ENCODE measurements at regions not wholly inside any gene's neighbourhood (a gene's known extent, or its start where the extent isn't known, plus 50 kb on each side); places are given as distances from the start of the nearest gene placed in this dataset.

DNA sequence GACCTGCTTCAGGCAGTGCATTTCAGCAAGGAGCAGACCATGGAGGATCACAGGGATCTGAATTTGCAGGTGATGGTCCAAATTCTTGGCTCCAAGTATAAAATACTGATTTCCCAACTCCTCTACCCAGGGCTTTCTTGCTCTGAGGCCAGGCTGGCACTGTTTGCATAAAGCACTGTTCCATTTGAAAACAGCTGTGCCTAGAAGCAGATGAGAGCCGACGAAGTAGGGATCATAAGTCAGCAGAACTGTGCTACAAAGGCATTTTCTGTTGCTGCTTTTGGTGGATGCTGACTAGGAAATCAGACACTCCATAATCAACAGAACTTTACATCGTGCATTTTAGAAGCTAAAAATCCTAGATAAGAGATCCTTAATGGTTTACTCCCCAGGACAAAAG is 126.4 kb downstream of the MAT2B start:
- Histone ChIP-seq H3K27ac (ENCODE audit: low read depth in 1 of 2, low read length in 2 of 2) (no peak overlapping the region), H3K36me3 (ENCODE audit: control insufficient read depth in 4 of 4, insufficient read depth in 3 of 4, low read depth in 1 of 4, low read length in 3 of 4) (no peaks in the 10 kb centered on the region), H3K4me3 (ENCODE audit: low read depth in 1 of 3, low read length in 3 of 3) (no peak overlapping the region), H3K9ac (ENCODE audit: low read depth in 1 of 2, low read length in 2 of 2) (no peak overlapping the region), H3K4me1 (ENCODE audit: control insufficient read depth in 4 of 4, insufficient read depth in 4 of 4, low read length in 3 of 4) (no peaks in the 10 kb centered on the region), H3K9me3 (ENCODE audit: control insufficient read depth in 4 of 4, low read length in 3 of 4) (no peaks in the 10 kb centered on the region), H3K27me3 (ENCODE audit: control insufficient read depth in 4 of 4, insufficient read depth in 4 of 4, low read length in 3 of 4) (peaks cover 0 to 3% (median 0%) of the 10 kb centered on the region in 4 donors)
- 53% methylated on average over 3 of the region's 3 CpGs for WGBS
- DNase-seq (ENCODE audit: low spot score), result no peak
- no peak for TF ChIP-seq GABPA (IDR thresholded peaks at IDR 0.05 in 1 of 2, conservative IDR thresholded peaks at IDR 0.05 in 1 of 2)
- TF ChIP-seq, protein P1, sequence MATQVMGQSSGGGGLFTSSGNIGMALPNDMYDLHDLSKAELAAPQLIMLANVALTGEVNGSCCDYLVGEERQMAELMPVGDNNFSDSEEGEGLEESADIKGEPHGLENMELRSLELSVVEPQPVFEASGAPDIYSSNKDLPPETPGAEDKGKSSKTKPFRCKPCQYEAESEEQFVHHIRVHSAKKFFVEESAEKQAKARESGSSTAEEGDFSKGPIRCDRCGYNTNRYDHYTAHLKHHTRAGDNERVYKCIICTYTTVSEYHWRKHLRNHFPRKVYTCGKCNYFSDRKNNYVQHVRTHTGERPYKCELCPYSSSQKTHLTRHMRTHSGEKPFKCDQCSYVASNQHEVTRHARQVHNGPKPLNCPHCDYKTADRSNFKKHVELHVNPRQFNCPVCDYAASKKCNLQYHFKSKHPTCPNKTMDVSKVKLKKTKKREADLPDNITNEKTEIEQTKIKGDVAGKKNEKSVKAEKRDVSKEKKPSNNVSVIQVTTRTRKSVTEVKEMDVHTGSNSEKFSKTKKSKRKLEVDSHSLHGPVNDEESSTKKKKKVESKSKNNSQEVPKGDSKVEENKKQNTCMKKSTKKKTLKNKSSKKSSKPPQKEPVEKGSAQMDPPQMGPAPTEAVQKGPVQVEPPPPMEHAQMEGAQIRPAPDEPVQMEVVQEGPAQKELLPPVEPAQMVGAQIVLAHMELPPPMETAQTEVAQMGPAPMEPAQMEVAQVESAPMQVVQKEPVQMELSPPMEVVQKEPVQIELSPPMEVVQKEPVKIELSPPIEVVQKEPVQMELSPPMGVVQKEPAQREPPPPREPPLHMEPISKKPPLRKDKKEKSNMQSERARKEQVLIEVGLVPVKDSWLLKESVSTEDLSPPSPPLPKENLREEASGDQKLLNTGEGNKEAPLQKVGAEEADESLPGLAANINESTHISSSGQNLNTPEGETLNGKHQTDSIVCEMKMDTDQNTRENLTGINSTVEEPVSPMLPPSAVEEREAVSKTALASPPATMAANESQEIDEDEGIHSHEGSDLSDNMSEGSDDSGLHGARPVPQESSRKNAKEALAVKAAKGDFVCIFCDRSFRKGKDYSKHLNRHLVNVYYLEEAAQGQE (IDR thresholded peaks at IDR 0.05), result no peak

DNA sequence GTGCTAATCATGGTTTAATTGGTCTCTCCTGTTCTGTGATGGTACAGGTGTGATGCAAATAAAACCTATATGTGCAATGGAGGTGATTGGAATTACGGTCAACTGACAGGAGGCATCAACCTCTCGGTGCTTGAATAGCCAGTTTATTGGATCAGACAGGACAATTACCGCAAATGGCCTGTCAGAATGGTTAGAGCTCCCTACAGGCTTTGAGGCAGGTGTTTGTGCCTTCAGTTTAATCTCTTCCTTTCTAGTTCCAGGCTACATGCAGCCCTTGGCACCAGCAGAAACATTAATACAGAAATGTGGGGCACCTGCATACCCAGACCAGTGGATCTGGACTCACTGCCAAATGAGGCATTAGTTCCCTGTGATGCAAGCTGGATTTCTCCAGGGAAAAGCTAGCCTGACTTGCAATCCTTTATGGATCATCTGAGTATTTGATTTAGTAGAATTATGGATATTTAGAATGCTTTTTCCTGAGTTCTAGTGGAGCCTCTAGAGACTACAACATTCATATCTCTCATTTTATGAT is 128.6 kb downstream of the MAT2B start:
- no peak overlapping the region for H3K9ac ChIP-seq (ENCODE audit: low read depth in 1 of 2, low read length in 2 of 2)

DNA sequence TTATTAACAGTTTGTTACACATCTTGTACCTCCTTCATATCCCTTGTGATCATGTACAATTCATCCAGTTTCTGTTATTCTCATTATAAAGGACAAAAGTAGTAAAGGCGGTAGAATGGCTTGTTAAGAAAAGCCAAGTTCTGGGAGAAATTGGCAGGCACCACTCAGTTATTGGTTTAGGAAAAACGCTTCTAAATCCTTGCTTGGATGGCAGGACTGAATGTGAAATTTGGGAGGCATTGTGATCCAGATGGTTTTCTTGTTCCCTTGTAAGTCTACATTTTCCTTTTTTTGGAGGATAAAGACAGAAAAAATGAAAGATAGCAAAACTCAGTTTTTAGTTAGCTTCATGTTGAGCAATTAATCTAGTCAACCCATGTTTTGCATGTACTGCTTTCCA is 130.2 kb downstream of the MAT2B start:
- H3K9me3 ChIP-seq (ENCODE audit: control insufficient read depth in 4 of 4, low read length in 3 of 4), result no peaks in the 10 kb centered on the region
- H3K36me3 ChIP-seq (ENCODE audit: control insufficient read depth in 4 of 4, insufficient read depth in 3 of 4, low read depth in 1 of 4, low read length in 3 of 4), result no peaks in the 10 kb centered on the region
- TF ChIP-seq RXRA (IDR thresholded peaks at IDR 0.05), result no peak
- TF ChIP-seq, protein P1 (IDR thresholded peaks at IDR 0.05), result no peak
- TF ChIP-seq JUND (IDR thresholded peaks at IDR 0.05), result no peak
- H3K27ac ChIP-seq (ENCODE audit: low read depth in 1 of 2, low read length in 2 of 2), result no peak overlapping the region
- H3K4me3 ChIP-seq (ENCODE audit: low read depth in 1 of 3, low read length in 3 of 3), result no peak overlapping the region
- H3K27me3 ChIP-seq (ENCODE audit: control insufficient read depth in 4 of 4, insufficient read depth in 4 of 4, low read length in 3 of 4), result peaks cover 0 to 3% (median 0%) of the 10 kb centered on the region in 4 donors
- no peak overlapping the region for H3K9ac ChIP-seq (ENCODE audit: low read depth in 1 of 2, low read length in 2 of 2)
- no peak for DNase-seq (ENCODE audit: low spot score)
- H3K4me1 ChIP-seq (ENCODE audit: control insufficient read depth in 4 of 4, insufficient read depth in 4 of 4, low read length in 3 of 4), result no peaks in the 10 kb centered on the region
- 78% methylated on average over 2 of the region's 2 CpGs for WGBS

More for the DNA sequence above, 128.6 kb downstream of the MAT2B start:
- H3K4me1 ChIP-seq (ENCODE audit: control insufficient read depth in 4 of 4, insufficient read depth in 4 of 4, low read length in 3 of 4), result no peaks in the 10 kb centered on the region
- H3K27me3 ChIP-seq (ENCODE audit: control insufficient read depth in 4 of 4, insufficient read depth in 4 of 4, low read length in 3 of 4), result peaks cover 0 to 3% (median 0%) of the 10 kb centered on the region in 4 donors
- H3K4me3 ChIP-seq (ENCODE audit: low read depth in 1 of 3, low read length in 3 of 3), result no peak overlapping the region
- no peaks in the 10 kb centered on the region for H3K36me3 ChIP-seq (ENCODE audit: control insufficient read depth in 4 of 4, insufficient read depth in 3 of 4, low read depth in 1 of 4, low read length in 3 of 4)
- TF ChIP-seq, protein P2, sequence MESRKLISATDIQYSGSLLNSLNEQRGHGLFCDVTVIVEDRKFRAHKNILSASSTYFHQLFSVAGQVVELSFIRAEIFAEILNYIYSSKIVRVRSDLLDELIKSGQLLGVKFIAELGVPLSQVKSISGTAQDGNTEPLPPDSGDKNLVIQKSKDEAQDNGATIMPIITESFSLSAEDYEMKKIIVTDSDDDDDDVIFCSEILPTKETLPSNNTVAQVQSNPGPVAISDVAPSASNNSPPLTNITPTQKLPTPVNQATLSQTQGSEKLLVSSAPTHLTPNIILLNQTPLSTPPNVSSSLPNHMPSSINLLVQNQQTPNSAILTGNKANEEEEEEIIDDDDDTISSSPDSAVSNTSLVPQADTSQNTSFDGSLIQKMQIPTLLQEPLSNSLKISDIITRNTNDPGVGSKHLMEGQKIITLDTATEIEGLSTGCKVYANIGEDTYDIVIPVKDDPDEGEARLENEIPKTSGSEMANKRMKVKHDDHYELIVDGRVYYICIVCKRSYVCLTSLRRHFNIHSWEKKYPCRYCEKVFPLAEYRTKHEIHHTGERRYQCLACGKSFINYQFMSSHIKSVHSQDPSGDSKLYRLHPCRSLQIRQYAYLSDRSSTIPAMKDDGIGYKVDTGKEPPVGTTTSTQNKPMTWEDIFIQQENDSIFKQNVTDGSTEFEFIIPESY (IDR thresholded peaks at IDR 0.05), result no peak
- TF ChIP-seq, protein P3, sequence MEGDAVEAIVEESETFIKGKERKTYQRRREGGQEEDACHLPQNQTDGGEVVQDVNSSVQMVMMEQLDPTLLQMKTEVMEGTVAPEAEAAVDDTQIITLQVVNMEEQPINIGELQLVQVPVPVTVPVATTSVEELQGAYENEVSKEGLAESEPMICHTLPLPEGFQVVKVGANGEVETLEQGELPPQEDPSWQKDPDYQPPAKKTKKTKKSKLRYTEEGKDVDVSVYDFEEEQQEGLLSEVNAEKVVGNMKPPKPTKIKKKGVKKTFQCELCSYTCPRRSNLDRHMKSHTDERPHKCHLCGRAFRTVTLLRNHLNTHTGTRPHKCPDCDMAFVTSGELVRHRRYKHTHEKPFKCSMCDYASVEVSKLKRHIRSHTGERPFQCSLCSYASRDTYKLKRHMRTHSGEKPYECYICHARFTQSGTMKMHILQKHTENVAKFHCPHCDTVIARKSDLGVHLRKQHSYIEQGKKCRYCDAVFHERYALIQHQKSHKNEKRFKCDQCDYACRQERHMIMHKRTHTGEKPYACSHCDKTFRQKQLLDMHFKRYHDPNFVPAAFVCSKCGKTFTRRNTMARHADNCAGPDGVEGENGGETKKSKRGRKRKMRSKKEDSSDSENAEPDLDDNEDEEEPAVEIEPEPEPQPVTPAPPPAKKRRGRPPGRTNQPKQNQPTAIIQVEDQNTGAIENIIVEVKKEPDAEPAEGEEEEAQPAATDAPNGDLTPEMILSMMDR (IDR thresholded peaks at IDR 0.05; ENCODE audit: low read depth, low read length, missing input control), result no peak
- TF ChIP-seq RAD21 (IDR thresholded peaks at IDR 0.05) (no peak), JUND (IDR thresholded peaks at IDR 0.05) (no peak), RXRA (IDR thresholded peaks at IDR 0.05) (no peak)
- H3K27ac ChIP-seq (ENCODE audit: low read depth in 1 of 2, low read length in 2 of 2), result no peak overlapping the region
- H3K9me3 ChIP-seq (ENCODE audit: control insufficient read depth in 4 of 4, low read length in 3 of 4), result no peaks in the 10 kb centered on the region
- WGBS, result 77% methylated on average over 3 of the region's 3 CpGs
- no peak for DNase-seq (ENCODE audit: low spot score)

Data from liver (tissue), 8 donors.